ENCODE measurements at regions not wholly inside any gene's neighbourhood (a gene's known extent, or its start where the extent isn't known, plus 50 kb on each side); places are given as distances from the start of the nearest gene placed in this dataset.

DNA sequence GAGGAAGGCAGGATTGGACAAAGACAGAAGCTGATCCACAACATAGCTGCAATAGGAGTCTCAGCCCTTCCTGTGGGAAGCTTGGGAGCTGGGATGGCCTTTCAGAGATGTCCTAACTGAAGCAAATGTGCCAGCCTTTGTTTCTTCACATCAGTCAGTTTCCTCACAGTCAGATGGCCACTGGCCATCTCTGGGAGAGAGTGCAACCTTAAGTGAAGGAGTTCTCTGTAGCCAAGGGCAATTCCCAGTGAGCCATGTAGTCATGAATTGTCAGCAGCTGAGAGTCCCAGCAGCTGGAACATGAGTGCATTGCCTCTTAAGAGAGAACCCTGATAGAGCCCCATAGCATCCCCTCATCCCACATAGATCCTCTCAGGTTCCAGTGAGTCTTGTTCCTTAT is 89.1 kb upstream of the LIFR start:
- TF ChIP-seq EP300 (IDR thresholded peaks at IDR 0.05) (no peak), POLR2AphosphoS5 (IDR thresholded peaks at IDR 0.05) (no peak), POLR2A (IDR thresholded peaks at IDR 0.05) (no peak)
- TF ChIP-seq, protein P1, sequence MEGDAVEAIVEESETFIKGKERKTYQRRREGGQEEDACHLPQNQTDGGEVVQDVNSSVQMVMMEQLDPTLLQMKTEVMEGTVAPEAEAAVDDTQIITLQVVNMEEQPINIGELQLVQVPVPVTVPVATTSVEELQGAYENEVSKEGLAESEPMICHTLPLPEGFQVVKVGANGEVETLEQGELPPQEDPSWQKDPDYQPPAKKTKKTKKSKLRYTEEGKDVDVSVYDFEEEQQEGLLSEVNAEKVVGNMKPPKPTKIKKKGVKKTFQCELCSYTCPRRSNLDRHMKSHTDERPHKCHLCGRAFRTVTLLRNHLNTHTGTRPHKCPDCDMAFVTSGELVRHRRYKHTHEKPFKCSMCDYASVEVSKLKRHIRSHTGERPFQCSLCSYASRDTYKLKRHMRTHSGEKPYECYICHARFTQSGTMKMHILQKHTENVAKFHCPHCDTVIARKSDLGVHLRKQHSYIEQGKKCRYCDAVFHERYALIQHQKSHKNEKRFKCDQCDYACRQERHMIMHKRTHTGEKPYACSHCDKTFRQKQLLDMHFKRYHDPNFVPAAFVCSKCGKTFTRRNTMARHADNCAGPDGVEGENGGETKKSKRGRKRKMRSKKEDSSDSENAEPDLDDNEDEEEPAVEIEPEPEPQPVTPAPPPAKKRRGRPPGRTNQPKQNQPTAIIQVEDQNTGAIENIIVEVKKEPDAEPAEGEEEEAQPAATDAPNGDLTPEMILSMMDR (IDR thresholded peaks at IDR 0.05): no peak
- DNase-seq (ENCODE audit: low spot score in 2 of 2): no peak

DNA sequence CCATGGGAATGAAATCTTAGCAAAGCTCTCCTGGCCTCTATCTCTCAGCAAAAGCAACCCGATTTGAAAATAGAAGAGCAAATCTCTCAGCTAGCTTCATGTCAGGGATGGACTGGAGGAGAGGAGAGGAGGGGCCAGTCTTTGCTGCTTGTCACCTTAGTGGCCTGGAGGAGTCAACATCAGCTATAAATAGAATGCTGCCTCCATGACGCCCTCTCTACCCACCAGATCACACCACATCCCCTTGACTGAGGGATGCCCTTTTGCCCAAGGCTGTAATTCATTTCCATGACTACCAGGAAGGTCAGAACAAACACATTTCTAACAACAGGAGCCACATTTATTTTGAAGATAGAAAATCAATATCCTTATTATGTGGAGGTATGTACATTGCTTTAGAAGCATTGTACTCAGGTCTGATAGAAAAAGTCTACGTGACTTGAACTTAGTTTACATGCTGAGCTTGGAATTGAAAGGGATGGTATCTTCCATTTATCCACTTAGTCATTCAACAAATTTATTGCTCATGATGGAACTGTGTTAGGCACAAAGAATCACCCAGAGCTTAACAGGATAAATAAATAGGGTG is 92.4 kb upstream of the LIFR start:
- WGBS: 83% methylated on average over 3 of the region's 3 CpGs
- no peaks in the 10 kb centered on the region for H3K4me1 ChIP-seq
- no peaks in the 10 kb centered on the region for H3K36me3 ChIP-seq
- no peaks in the 10 kb centered on the region for H3K27me3 ChIP-seq
- no peak overlapping the region for H3K4me3 ChIP-seq
- TF ChIP-seq, protein P1 (IDR thresholded peaks at IDR 0.05): no peak
- TF ChIP-seq POLR2AphosphoS5 (IDR thresholded peaks at IDR 0.05): no peak
- no peak for DNase-seq (ENCODE audit: low spot score in 2 of 2)
- H3K27ac ChIP-seq: no peak overlapping the region
- no peaks in the 10 kb centered on the region for H3K9me3 ChIP-seq

More for the DNA sequence above, 89.1 kb upstream of the LIFR start:
- Histone ChIP-seq H3K4me3 (no peak overlapping the region), H3K4me1 (peaks cover 4% of the 10 kb centered on the region), H3K9me3 (no peaks in the 10 kb centered on the region), H3K27ac (no peak overlapping the region), H3K36me3 (no peaks in the 10 kb centered on the region), H3K27me3 (no peaks in the 10 kb centered on the region)

DNA sequence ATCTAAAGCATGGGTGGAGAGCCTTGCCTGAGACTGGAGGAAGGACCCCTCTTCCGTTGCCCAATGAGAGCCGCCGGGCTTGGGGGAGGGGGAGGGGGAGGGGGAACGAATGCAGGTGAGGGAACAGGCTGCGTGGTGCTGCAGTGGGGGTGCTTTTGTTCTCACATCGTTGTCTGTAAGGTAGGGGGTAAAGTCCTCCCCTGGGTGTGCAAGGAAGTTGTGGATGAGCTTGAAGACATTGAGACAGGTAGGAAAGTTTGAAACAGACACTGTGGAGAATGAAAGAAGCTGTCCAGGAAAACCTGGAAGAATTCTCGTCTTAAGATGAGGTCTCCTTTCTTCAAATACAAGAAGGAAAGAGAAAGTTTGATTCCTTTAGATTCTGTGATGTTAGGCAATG is 94.1 kb upstream of the LIFR start:
- H3K36me3 ChIP-seq: no peaks in the 10 kb centered on the region
- WGBS: 48% methylated on average over 7 of the region's 7 CpGs

DNA sequence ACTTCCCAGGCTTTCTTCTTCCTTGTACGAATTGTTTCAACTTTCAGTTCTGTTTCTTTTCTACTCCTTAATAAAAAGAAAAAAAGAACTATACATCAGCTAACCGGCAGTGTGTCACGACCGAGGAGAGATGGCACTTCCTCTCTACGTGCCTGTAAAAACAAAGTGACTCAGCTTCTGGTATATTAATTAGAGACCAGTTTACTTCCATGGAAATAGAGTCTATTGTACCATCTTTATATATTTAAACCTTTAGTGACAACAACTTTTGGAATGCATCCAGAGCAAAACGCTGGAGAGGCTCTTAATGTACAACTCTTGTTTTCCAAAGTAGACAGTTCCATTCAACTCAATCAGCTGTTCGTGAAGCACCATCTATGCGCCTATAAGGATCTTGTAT is 94.5 kb upstream of the LIFR start:
- Histone ChIP-seq H3K27me3 (no peaks in the 10 kb centered on the region), H3K36me3 (no peaks in the 10 kb centered on the region), H3K27ac (no peak overlapping the region), H3K4me3 (no peak overlapping the region), H3K9me3 (no peaks in the 10 kb centered on the region), H3K4me1 (no peaks in the 10 kb centered on the region)
- TF ChIP-seq POLR2AphosphoS5 (IDR thresholded peaks at IDR 0.05) (no peak), EP300 (IDR thresholded peaks at IDR 0.05) (no peak), POLR2A (IDR thresholded peaks at IDR 0.05) (no peak)
- TF ChIP-seq, protein P1 (IDR thresholded peaks at IDR 0.05): no peak
- 35% methylated on average over 8 of the region's 8 CpGs for WGBS
- DNase-seq (ENCODE audit: low spot score in 2 of 2): no peak

More for the DNA sequence above, 94.1 kb upstream of the LIFR start:
- no peaks in the 10 kb centered on the region for H3K27me3 ChIP-seq
- no peaks in the 10 kb centered on the region for H3K9me3 ChIP-seq
- TF ChIP-seq POLR2AphosphoS5 (IDR thresholded peaks at IDR 0.05) (no peak), POLR2A (IDR thresholded peaks at IDR 0.05) (no peak), EP300 (IDR thresholded peaks at IDR 0.05) (no peak)
- TF ChIP-seq, protein P1 (IDR thresholded peaks at IDR 0.05): no peak
- H3K4me1 ChIP-seq: no peaks in the 10 kb centered on the region
- H3K4me3 ChIP-seq: no peak overlapping the region
- DNase-seq (ENCODE audit: low spot score in 2 of 2): no peak
- H3K27ac ChIP-seq: no peak overlapping the region

DNA sequence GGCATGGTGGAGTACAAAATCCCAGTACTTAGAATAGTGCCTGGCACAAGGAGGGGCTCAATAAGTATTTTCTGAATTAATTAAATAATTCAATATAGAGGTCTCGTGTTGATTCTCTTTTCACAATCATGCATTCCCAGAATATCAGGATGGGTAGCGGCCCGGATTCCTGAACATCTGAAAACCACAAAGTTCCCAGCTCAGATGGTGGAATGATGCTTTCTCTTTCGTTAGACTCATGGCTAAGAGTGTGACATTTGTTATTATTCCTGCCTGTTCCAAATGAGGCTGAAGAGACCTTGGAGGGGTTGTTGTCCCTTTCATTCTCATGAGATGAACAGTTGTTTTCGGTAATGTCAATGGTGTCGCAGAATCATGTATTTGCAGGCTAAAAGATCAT is 95.4 kb upstream of the LIFR start:
- H3K4me3 ChIP-seq: no peak overlapping the region
- no peaks in the 10 kb centered on the region for H3K27me3 ChIP-seq
- H3K4me1 ChIP-seq: no peaks in the 10 kb centered on the region
- no peak for TF ChIP-seq POLR2AphosphoS5 (IDR thresholded peaks at IDR 0.05)
- TF ChIP-seq POLR2A (IDR thresholded peaks at IDR 0.05): no peak
- TF ChIP-seq, protein P1 (IDR thresholded peaks at IDR 0.05): no peak
- no peak for TF ChIP-seq EP300 (IDR thresholded peaks at IDR 0.05)
- H3K9me3 ChIP-seq: no peaks in the 10 kb centered on the region
- 92% methylated on average over 6 of the region's 6 CpGs for WGBS
- H3K36me3 ChIP-seq: no peaks in the 10 kb centered on the region
- no peak for DNase-seq (ENCODE audit: low spot score in 2 of 2)
- no peak overlapping the region for H3K27ac ChIP-seq
